Subcutaneous abdominal adipose tissue (tissue), 5 donors: ENCODE measurements at regions not wholly inside any gene's neighbourhood (a gene's known extent, or its start where the extent isn't known, plus 50 kb on each side); places are given as distances from the start of the nearest gene placed in this dataset.

ENCODE experiments used
- H3K27ac ChIP-seq: one replicate; pipeline ENCODE4 v1.7.0; 2013; ENCODE audit warnings: low read depth, mild to moderate bottlenecking, inconsistent platforms, low read length, moderate library complexity
- H3K27me3 ChIP-seq, 5 donors: one replicate each; pipeline ENCODE4 v1.7.0; 2013; ENCODE audit warnings: low read length in 5 of 5, inconsistent platforms in 1 of 5; ENCODE audit not compliant: control insufficient read depth in 5 of 5, insufficient read depth in 4 of 5
- H3K36me3 ChIP-seq, 5 donors: one replicate each; pipeline ENCODE4 v1.7.0; 2013; ENCODE audit warnings: low read length in 5 of 5; ENCODE audit not compliant: control insufficient read depth in 5 of 5, insufficient read depth in 5 of 5
- H3K4me1 ChIP-seq, 5 donors: one replicate each; pipeline ENCODE4 v1.7.0; 2013; ENCODE audit warnings: low read length in 5 of 5, mild to moderate bottlenecking in 3 of 5, moderate library complexity in 1 of 5; ENCODE audit not compliant: control insufficient read depth in 5 of 5, insufficient read depth in 5 of 5
- H3K4me3 ChIP-seq, 5 donors: one replicate each; pipeline ENCODE4 v1.7.0; 2013; ENCODE audit warnings: low read length in 5 of 5, low read depth in 1 of 5
- H3K9ac ChIP-seq, 5 donors: one replicate each; pipeline ENCODE4 v1.7.0; 2013; ENCODE audit warnings: low read length in 5 of 5, mild to moderate bottlenecking in 4 of 5, moderate library complexity in 3 of 5
- H3K9me3 ChIP-seq, 5 donors: one replicate each; pipeline ENCODE4 v1.7.0; 2013; ENCODE audit warnings: low read length in 5 of 5; ENCODE audit not compliant: control insufficient read depth in 5 of 5
- donor health status: healthy.
- donor health status: healthy.
- donor health status: healthy.
- donor health status: healthy.
- donor health status: healthy.

DNA sequence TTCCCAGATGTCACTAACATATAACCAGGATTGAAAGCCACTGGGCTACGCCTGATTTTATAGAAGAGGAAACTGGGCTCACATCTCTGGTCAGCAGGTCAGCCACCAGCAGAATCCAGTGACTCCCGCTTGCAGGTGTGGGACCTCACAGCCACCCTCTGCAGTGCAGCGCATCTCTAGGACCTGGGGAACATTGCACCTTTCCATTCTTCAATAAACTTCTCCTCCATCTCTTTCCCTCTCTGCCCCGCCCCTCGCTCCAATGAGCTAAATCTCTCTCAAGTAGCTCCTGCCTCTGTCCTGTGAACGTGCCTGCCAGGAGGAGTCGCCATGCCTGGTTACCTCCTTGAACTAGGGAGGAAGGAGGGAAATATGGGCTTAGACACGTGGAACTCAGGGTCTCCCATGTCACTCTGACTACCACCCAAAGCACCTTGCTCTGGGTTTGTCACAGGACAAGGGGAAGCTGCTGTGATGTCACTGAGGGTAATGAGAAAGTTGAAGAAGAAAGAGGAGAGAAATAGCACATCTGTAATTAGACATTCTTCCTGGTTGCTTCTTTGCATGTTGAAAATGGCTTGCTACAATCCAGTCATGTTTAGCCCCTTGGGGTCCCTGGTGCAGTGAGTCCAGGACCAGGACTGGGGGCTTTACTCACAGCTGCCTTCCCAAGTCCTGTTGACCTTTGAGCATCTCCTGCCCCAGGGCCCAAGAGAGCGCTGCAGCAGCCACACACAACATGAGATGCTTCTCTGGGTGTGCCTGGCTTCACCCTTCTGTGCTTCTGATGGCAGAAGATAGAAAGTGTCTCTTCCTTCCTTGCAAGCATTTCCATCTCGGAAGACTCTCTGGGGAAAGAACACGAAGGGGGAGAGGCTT lies 469.4 kb downstream of the PREX1 start:
- H3K27me3 ChIP-seq = peaks cover 0 to 5% (median 3%) of the 10 kb centered on the region in 5 donors
- no peaks in the 10 kb centered on the region for H3K4me1 ChIP-seq
- H3K36me3 ChIP-seq = no peaks in the 10 kb centered on the region
- H3K27ac ChIP-seq = no peak overlapping the region
- no peak overlapping the region for H3K9ac ChIP-seq
- peaks cover 5 to 13% (median 9%) of the 10 kb centered on the region in 5 donors for H3K9me3 ChIP-seq
- H3K4me3 ChIP-seq = no peak overlapping the region

DNA sequence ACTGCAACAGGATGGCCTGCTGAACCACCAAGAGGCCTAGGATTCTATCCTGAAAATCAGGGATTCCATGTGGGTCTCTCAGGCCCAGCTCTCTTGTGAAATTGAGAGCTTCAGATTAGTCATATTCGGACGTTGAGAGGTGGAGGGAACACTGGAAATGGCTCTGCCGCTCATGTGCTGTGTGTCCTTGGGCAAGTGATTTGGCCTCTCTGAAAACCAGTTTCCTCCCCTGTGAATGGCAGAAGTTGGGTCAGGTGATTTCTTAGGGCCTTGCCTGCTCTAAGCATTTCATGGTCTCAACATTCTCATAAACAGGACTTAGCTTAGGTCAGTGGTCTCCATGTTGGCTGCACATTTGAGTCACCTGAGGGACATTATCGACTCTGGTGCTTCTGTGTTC lies 470.1 kb downstream of the PREX1 start:
- H3K4me3 ChIP-seq = no peak overlapping the region

DNA sequence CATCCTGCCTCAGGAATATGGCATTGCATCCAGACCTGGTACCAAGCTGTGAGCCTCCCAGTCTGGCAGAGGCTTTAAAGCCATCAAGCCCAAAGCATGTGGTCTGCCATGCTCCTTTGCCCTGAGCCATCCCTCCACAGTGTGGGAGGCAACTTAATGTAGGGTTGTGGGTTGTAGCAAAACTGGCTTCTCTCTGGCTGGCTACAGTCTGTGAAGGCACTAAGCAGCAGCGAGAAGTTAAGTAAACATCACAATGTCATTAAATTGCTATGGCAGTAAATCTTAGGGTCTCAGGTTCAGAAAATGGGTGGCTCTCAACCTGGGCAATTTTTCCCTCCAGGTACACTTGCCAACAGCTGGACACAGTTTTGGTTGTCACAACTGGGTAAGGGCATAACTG lies 472.9 kb downstream of the PREX1 start:
- Histone ChIP-seq H3K9me3 (peaks cover 5 to 13% (median 9%) of the 10 kb centered on the region in 5 donors), H3K36me3 (no peaks in the 10 kb centered on the region), H3K4me3 (no peak overlapping the region), H3K9ac (no peak overlapping the region), H3K4me1 (no peaks in the 10 kb centered on the region), H3K27me3 (peaks cover 0 to 8% (median 4%) of the 10 kb centered on the region in 5 donors), H3K27ac (no peak overlapping the region)

More for the DNA sequence above, 470.1 kb downstream of the PREX1 start:
- Histone ChIP-seq H3K9ac (no peak overlapping the region), H3K9me3 (peaks cover 5 to 13% (median 9%) of the 10 kb centered on the region in 5 donors), H3K27me3 (peaks cover 0 to 6% (median 4%) of the 10 kb centered on the region in 5 donors), H3K4me1 (no peaks in the 10 kb centered on the region), H3K36me3 (no peaks in the 10 kb centered on the region), H3K27ac (no peak overlapping the region)

DNA sequence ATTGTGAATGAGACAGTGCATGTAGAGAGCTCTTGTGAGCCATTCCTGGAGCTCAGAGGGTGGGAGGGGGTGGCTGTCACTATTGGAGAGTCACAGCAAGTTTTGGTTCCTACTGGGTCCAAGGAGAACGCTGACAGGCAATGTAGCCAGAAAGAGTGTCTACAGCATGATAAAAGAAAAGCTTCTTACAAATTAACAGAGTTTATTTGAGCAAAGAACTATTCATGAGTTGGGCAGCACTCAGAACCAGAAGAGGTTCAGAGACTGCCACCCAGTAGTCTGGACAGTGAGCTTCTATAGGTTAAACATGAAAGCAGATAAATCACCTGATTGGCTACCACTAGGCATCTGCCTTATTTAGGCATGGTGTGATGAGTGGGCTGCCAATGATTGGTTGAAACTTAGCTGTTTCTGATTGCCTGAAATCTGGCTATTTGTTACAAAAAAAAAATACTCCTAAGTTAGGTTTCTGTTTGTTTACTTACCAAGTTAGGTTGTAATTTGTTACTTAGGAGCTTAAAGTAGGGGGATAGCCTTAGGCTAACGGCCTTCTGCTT lies 473.4 kb downstream of the PREX1 start:
- H3K27ac ChIP-seq = no peak overlapping the region
- peaks cover 0 to 7% (median 4%) of the 10 kb centered on the region in 5 donors for H3K27me3 ChIP-seq
- H3K9ac ChIP-seq = no peak overlapping the region
- H3K36me3 ChIP-seq = no peaks in the 10 kb centered on the region
- H3K4me3 ChIP-seq = no peak overlapping the region
- no peaks in the 10 kb centered on the region for H3K4me1 ChIP-seq
- H3K9me3 ChIP-seq = peaks cover 5 to 13% (median 9%) of the 10 kb centered on the region in 5 donors

DNA sequence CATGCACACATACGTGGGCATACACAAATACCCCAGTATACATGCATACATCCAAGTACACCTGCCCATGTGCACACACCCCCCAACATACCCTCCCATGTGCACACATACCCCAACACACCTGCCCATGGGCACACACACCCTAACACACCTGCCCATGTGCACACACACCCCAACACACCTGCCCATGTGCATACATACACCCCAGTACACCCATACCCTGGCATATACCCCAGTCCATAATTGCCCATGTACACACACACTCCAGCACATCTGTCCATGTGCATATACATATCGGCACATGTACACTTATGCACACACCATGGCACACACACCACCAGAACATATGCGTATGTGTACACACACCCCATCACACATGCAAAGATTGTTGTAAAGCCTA lies 475.2 kb downstream of the PREX1 start:
- Histone ChIP-seq H3K9me3 (peaks cover 5 to 13% (median 9%) of the 10 kb centered on the region in 5 donors), H3K27me3 (peaks cover 0 to 7% (median 4%) of the 10 kb centered on the region in 5 donors), H3K27ac (no peak overlapping the region), H3K36me3 (no peaks in the 10 kb centered on the region), H3K9ac (no peak overlapping the region), H3K4me1 (no peaks in the 10 kb centered on the region), H3K4me3 (no peak overlapping the region)

DNA sequence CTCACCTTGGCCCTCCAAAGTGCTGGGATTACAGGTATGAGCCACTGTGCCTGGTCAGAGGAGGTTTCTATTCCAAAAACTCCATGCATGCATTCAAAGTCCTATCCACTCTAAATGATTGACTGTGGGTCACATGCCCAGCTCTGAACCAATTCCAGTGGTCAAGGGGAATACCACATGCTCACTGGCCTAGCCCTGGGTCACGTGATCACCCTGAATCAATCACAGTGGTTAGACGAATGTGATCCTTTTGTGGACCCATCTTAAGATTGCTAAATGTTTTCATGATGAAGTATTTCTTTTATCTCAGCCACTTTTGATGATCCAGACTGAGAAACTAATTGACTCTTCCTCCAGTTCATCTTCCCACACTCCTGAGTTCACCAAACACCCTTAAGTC lies 475.8 kb downstream of the PREX1 start:
- Histone ChIP-seq H3K27ac (no peak overlapping the region), H3K9ac (no peak overlapping the region), H3K27me3 (peaks cover 0 to 5% (median 4%) of the 10 kb centered on the region in 5 donors), H3K9me3 (peaks cover 5 to 13% (median 10%) of the 10 kb centered on the region in 5 donors), H3K36me3 (no peaks in the 10 kb centered on the region), H3K4me3 (no peak overlapping the region), H3K4me1 (no peaks in the 10 kb centered on the region)

DNA sequence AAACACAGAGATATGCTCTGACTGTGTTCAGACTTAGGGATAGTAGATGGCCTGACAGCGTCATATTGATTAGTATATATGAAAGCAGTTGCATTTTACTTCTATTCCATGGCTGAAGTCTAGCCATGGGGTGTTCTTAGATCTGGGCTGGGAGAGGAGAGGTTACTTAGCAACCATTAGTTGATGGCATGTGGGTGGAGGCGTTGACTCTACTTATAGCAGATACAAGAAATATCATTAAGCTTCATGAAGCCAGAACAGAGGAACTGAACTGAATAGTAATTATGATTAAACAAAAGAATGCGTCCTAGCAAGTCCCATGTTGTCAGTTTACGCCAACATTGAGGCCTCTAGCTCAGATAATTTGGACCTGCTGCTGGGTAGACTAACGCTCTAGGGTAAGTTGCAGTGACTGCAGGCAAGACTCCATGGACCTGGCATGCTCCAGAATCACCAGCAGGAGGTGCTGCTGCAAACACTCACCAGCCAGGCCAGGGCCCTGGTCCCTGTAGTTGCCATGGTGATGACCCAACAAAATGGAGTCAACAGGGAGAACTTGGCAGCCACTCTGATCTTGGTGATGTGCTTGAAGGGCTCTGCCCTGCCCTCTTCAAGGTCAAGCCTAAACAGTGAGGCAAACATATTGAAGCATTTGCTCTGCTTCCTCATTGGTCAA lies 477.3 kb downstream of the PREX1 start:
- Histone ChIP-seq H3K36me3 (no peaks in the 10 kb centered on the region), H3K27ac (no peak overlapping the region), H3K27me3 (peaks cover 0 to 5% (median 4%) of the 10 kb centered on the region in 5 donors), H3K9me3 (peaks cover 5 to 13% (median 10%) of the 10 kb centered on the region in 5 donors), H3K4me1 (no peaks in the 10 kb centered on the region), H3K4me3 (no peak overlapping the region), H3K9ac (no peak overlapping the region)

DNA sequence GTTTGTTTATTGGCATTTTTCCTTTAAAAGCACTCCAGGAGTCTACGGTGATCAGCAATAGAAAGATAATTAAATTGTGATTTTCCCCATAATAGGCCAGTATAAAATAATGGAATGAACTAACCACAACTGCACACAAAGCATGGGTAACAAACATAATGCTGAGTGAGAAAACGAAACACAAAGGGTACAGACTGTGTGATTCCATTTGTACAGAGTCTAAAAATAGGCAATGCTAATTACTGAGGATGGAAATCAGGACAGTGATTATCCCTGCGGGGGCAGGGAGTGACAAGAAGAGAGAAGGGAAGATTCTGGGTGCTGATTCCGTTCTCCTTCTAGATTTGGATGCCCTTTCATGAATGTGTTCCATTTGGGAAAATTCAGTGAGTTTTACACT lies 478.1 kb downstream of the PREX1 start:
- Histone ChIP-seq H3K9ac (no peak overlapping the region), H3K27ac (no peak overlapping the region), H3K9me3 (peaks cover 5 to 14% (median 7%) of the 10 kb centered on the region in 5 donors), H3K4me3 (no peak overlapping the region), H3K4me1 (no peaks in the 10 kb centered on the region), H3K36me3 (no peaks in the 10 kb centered on the region), H3K27me3 (peaks cover 0 to 5% (median 4%) of the 10 kb centered on the region in 5 donors)

DNA sequence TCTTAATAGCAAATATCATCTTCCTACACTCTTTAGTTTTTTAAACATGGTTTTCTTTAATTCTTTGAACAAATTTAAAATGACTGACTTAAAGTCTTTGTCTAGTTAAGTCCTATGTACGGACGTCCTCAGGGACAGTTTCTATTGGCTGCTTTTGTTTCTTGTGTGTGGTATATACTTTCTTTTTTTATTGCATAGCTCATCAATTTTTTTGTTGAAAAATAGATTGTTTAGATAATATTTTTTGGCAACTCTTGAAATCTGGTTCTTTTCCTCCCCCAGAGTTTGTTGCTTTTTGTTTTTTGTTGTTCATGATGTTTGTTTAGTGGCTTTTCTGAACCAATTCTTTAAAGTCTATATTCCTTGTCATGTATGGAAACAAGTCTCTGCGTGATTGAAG lies 479.8 kb downstream of the PREX1 start:
- peaks cover 0 to 14% (median 4%) of the 10 kb centered on the region in 5 donors for H3K27me3 ChIP-seq
- H3K9me3 ChIP-seq = peaks cover 0 to 6% (median 0%) of the 10 kb centered on the region in 5 donors
- H3K36me3 ChIP-seq = no peaks in the 10 kb centered on the region
- H3K4me1 ChIP-seq = no peaks in the 10 kb centered on the region
- no peak overlapping the region for H3K27ac ChIP-seq
- H3K4me3 ChIP-seq = no peak overlapping the region
- no peak overlapping the region for H3K9ac ChIP-seq
